Endodermal cell (in vitro differentiated cells): ENCODE measurements at regions not wholly inside any gene's neighbourhood (a gene's known extent, or its start where the extent isn't known, plus 50 kb on each side); places are given as distances from the start of the nearest gene placed in this dataset.

Source experiments
- DNase-seq: peaks from one replicate; pipeline ENCODE4 v3.0.0-alpha.2; 2017
- H3K27ac ChIP-seq: 2 replicates; pipeline ENCODE4 v1.5.1; 2013; ENCODE audit warnings: mild to moderate bottlenecking, low read depth, low read length, moderate library complexity
- H3K27me3 ChIP-seq: 2 replicates; pipeline ENCODE4 v1.6.1; 2013; ENCODE audit warnings: mild to moderate bottlenecking, low read length, moderate library complexity; ENCODE audit not compliant: insufficient read depth, control insufficient read depth, poor library complexity, severe bottlenecking
- H3K36me3 ChIP-seq: 2 replicates; pipeline ENCODE4 v1.7.0; 2013; ENCODE audit warnings: mild to moderate bottlenecking, low read length, moderate library complexity; ENCODE audit not compliant: control insufficient read depth, insufficient read depth
- H3K4me1 ChIP-seq: one replicate; pipeline ENCODE4 v1.7.0; 2013; ENCODE audit warnings: low read length; ENCODE audit not compliant: control insufficient read depth, insufficient read depth
- H3K4me3 ChIP-seq: 2 replicates; pipeline ENCODE4 v1.5.1; 2013; ENCODE audit warnings: mild to moderate bottlenecking, low read length, moderate library complexity
- H3K9ac ChIP-seq: 2 replicates; pipeline ENCODE4 v1.6.1; 2013; ENCODE audit warnings: mild to moderate bottlenecking, low read length, moderate library complexity; ENCODE audit not compliant: poor library complexity, severe bottlenecking; ENCODE audit errors: extremely low read depth
- H3K9me3 ChIP-seq: 2 replicates; pipeline ENCODE4 v1.6.1; 2013; ENCODE audit warnings: mild to moderate bottlenecking, low read length, moderate library complexity; ENCODE audit not compliant: control insufficient read depth
- H3K27ac Mint-ChIP-seq: 2 replicates; pipeline ENCODE4 v1.8.0; 2020; ENCODE audit warnings: mixed read lengths
- H3K27me3 Mint-ChIP-seq: 2 replicates; pipeline ENCODE4 v1.8.0; 2021; ENCODE audit warnings: mild to moderate bottlenecking, mixed read lengths; ENCODE audit not compliant: insufficient read depth
- H3K36me3 Mint-ChIP-seq: 2 replicates; pipeline ENCODE4 v1.8.0; 2020; ENCODE audit warnings: low read depth, mixed read lengths
- H3K4me1 Mint-ChIP-seq: 2 replicates; pipeline ENCODE4 v1.8.0; 2020; ENCODE audit warnings: mixed read lengths
- H3K4me3 Mint-ChIP-seq: 2 replicates; pipeline ENCODE4 v1.8.0; 2020; ENCODE audit warnings: mild to moderate bottlenecking, moderate library complexity, mixed read lengths
- H3K9me3 Mint-ChIP-seq: 2 replicates; pipeline ENCODE4 v1.8.0; 2020; ENCODE audit warnings: mild to moderate bottlenecking, mixed read lengths
- CTCF ChIP-seq: fragments of 200-600 bp; sonication (generic); conservative IDR thresholded peaks from 2 replicates; pipeline ENCODE4 v1.5.0; 2021; ENCODE audit warnings: antibody characterized with exemption, mild to moderate bottlenecking
- WGBS, 2 experiments: methylation state at CpG; one replicate each; pipeline versions ENCODE4 v1.1.5 to v1.1.7; 2013; ENCODE audit warnings: missing lambda C conversion rate in 2 of 2, mixed read lengths in 1 of 2; ENCODE audit not compliant: insufficient coverage in 1 of 2, insufficient read length in 1 of 2; 5-methylcytosine and 5-hydroxymethylcytosine counted together

- Histone ChIP-seq H3K4me3 (no peak overlapping the region), H3K27me3 (no peaks in the 10 kb centered on the region), H3K9me3 (peaks cover 3% of the 10 kb centered on the region), H3K36me3 (no peaks in the 10 kb centered on the region), H3K27ac (no peak overlapping the region), H3K9ac (no peak overlapping the region), H3K4me1 (no peaks in the 10 kb centered on the region)
- Mint-ChIP-seq H3K36me3 (no peaks in the 10 kb centered on the region), H3K4me1 (no peaks in the 10 kb centered on the region), H3K9me3 (peaks cover 20% of the 10 kb centered on the region), H3K27me3 (no peaks in the 10 kb centered on the region), H3K27ac (no peak overlapping the region), H3K4me3 (no peak overlapping the region)
- TF ChIP-seq CTCF = no peak
- 66% methylated on average over 2 of the region's 3 CpGs; no CpG with 5 or more reads in 1 of the 2 experiments for WGBS, 2 experiments
- DNase-seq = no peak
Observed at GRCh38 chr2:33975498-33975897, 376.4 kb upstream of the FAM98A start.

GRCh38 chr2:33967103-33967502 lies 368.0 kb upstream of the FAM98A start:
- Histone ChIP-seq H3K27me3 (no peaks in the 10 kb centered on the region), H3K36me3 (no peaks in the 10 kb centered on the region), H3K9ac (no peak overlapping the region), H3K4me1 (no peaks in the 10 kb centered on the region), H3K4me3 (no peak overlapping the region), H3K27ac (no peak overlapping the region), H3K9me3 (no peaks in the 10 kb centered on the region)
- no peaks in the 10 kb centered on the region for H3K36me3 Mint-ChIP-seq
- no peaks in the 10 kb centered on the region for H3K27me3 Mint-ChIP-seq
- H3K9me3 Mint-ChIP-seq = no peaks in the 10 kb centered on the region
- H3K27ac Mint-ChIP-seq = no peak overlapping the region
- H3K4me1 Mint-ChIP-seq = no peaks in the 10 kb centered on the region
- DNase-seq = no peak
- 96 to 100% methylated on average over 1 to 4 of the region's 4 CpGs for WGBS, 2 experiments
- no peak overlapping the region for H3K4me3 Mint-ChIP-seq
- TF ChIP-seq CTCF = no peak

- Mint-ChIP-seq H3K27me3 (no peaks in the 10 kb centered on the region), H3K4me1 (no peaks in the 10 kb centered on the region), H3K27ac (no peak overlapping the region), H3K36me3 (no peaks in the 10 kb centered on the region), H3K4me3 (no peak overlapping the region), H3K9me3 (no peaks in the 10 kb centered on the region)
- Histone ChIP-seq H3K27me3 (no peaks in the 10 kb centered on the region), H3K27ac (no peak overlapping the region), H3K4me3 (no peak overlapping the region), H3K4me1 (no peaks in the 10 kb centered on the region), H3K36me3 (no peaks in the 10 kb centered on the region), H3K9me3 (no peaks in the 10 kb centered on the region), H3K9ac (no peak overlapping the region)
- 76 to 88% methylated on average over 3 to 5 of the region's 5 CpGs for WGBS, 2 experiments
- DNase-seq = peak; percentile 42
- no peak for TF ChIP-seq CTCF
Observed at GRCh38 chr2:33958591-33958990, 359.5 kb upstream of the FAM98A start.
